GM21423 (cell line): ENCODE measurements at regions not wholly inside any gene's neighbourhood (a gene's known extent, or its start where the extent isn't known, plus 50 kb on each side); places are given as distances from the start of the nearest gene placed in this dataset.

Experiments
- ATAC-seq: cut with Tn5 transposase; IDR thresholded peaks from one replicate; pipeline ENCODE4 v1.9.1; 2021; ENCODE audit warnings: mild to moderate bottlenecking, moderate library complexity; ENCODE audit not compliant: unreplicated experiment

DNA sequence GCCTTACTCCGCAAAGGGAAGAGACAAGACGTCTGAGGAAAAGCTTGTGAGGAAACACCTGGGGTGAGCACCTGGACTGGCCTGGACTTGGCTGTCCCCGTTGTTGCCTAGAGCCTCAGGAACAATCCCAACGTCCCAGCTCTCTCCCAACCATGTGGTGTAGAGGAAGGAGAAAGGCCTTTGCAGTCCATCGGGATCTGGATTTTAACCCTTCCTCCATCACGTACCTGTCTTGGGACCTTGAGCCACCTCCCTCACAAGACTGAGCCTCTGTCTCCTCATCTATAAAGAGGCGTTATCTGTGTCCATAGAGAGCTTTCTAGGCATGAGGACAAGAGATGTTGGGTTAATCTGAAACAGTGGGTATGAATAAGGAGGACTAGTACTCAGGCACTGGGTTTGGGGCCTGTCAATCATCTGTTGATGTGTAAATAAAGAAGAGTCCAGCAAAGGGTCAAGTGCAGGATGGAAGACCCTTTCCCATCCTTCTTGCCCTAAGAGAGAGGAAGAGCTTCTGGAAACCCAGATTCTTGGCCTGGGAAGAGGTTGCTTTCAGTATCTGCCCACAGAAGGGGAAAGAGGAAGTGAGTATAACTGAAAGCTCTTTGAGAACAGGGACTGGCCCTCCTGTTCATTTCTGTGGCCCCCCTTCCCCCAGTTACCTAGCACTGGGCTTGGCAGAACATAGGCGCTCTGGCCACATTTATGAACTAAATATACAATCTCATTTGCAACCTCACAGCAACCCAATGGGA is 137.1 kb downstream of the PJA1 start:
- ATAC-seq = peak; percentile 96

DNA sequence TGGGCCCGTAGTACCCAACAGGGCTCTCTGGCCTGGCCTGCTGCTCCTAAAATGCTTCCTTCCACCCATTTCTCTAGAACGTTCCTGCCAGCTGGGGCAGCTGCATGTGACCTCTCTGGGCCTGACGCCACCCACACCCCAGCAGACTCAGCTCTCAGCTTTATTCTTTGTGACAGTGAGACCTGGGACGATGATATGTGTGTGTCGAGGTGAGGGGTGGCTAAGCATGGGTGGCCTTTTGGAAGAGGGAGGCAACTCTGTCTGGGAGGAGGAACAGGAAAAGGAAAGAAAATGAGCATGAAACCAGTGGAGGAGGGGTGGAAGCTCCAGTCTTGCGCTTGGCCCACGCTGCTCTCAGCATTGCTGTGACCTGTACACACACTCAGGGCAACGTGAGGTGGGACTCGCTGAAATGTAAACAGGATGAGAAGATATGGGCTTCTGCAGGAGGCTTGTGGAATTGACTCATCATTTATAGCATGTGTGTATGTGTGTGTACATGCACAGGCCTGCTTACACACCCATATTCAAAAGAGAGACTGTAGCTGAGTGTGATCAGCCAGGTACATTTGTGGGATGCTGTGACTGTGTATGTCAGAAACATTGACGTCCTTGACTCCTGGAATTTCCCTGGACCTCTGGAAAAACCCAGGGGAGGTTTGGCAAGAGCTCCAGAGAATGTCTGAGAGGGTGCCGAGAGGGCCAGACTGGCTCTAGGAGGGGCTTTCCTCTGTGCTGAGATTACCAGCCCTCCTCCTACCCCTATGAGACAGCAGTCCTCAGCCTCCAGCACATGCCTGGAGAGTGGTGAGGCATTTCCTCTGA is 137.9 kb downstream of the PJA1 start:
- no peak for ATAC-seq

DNA sequence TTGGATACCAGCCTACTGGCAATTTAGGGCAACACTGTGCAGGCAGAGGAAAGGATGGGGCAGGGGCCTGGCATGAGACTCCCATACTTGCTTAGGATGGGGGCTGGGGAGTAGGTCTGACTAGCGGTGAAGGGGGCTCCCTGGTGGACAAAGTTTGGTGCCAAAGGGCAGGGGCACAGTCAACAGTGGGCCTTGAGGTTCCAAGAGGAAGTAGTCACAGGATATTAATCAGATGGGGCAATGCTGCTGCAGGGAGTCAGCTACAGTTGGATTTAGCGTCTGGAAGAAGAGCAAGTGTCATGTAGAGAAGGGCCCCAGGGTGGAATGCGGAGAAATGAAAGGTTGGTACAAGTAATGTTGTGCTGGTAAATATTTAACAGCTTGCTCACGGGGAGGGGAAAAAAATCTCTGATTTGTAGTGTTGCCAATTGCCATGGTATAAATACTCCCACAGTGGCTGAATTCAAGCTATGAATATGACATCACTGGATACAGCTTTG is 139.4 kb downstream of the PJA1 start:
- no peak for ATAC-seq

- no peak for ATAC-seq
These were observed 140.3 kb downstream of the PJA1 start for GRCh38 chrX:69024931-69025330.

DNA sequence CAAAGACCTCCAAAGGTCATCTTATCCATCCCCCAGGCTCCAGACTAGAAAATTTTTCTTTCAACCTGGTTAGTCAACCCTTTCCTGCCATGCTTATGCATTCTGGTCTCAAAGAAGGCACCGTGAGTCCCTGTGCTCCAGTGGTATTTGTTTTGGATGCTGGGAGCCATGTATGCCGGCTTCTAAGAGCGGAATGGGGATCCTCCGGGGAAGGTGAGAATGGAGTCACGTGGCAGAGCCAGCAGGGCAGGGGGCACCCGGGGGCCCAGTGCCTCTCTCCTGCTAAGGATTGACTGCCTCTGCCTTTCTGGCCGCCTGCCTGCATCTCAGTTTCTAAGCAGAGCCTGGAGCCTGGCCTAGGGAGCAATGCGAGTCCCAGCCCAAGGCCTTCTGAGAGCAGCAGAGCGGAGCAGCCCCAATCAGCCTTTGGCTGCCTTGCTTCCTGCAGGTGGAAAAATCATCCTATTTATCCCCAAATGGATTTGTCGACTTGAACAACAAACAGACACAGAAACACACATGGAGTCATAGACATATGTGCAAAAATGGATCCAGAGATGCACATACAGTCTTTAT is 141.0 kb downstream of the PJA1 start:
- ATAC-seq = no peak

DNA sequence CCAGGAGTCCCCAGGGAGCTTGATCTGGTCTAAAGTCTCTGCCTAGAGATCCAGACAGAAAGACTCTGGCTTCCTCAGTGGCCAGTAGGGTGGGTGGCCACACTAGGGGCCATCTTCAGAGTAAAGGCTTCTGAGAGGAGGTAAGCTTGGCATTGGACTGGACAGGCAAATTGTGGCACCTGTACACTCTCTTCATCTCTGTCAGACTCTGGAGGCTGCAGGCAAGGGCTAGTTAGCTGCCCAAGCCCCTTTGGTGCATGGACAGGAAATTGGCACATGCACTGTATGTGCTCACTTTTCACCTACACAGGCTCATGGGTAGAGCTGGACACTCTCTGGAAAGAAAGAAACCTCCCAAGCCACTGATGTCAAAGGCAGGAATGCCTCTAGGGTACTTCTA is 142.8 kb downstream of the PJA1 start:
- ATAC-seq = no peak

GRCh38 chrX:69021141-69021960 is 143.9 kb downstream of the PJA1 start:
- no peak for ATAC-seq

- no peak for ATAC-seq
These were observed 144.9 kb downstream of the PJA1 start for GRCh38 chrX:69020316-69020715.

DNA sequence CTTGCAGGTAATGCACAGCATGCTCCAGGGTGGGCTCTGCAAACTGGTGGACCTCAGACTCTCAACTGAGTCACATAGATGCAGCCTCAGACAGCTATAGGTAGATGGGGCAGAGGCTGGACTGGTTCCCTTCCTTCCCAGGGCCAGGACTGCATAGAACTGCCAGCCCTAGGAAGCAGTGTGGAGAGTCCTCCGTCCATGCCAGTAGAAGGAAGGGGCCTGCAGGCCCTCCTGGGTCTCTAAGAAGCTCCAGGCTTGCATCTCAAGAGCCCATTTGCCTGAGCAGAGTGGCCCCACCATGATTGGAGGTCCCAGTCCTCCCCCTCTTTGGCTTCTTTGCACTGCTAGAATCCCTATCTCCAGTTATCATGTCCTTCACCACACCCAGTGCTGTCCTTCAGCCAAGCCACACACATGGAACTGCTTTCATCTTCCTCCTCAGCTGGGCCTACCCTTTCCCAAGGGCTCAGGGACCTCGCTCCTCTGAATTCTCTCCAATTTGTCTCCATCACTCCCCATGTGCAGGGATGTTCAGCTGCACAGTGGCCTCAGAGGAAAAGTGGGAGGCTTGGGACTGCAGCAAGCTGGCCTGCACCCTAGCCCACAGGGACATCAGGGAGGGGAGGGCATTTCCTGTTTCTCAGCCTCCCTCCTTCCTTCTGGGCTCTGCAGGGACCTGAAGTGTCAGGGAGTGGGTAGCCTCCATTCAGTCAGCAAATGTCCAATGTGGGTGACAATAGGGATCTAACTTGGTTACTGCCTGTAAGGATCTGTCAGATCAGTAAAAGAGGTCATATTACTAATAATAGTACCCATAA is 146.0 kb downstream of the PJA1 start:
- no peak for ATAC-seq

GRCh38 chrX:69018416-69019072 is 146.7 kb downstream of the PJA1 start:
- no peak for ATAC-seq

DNA sequence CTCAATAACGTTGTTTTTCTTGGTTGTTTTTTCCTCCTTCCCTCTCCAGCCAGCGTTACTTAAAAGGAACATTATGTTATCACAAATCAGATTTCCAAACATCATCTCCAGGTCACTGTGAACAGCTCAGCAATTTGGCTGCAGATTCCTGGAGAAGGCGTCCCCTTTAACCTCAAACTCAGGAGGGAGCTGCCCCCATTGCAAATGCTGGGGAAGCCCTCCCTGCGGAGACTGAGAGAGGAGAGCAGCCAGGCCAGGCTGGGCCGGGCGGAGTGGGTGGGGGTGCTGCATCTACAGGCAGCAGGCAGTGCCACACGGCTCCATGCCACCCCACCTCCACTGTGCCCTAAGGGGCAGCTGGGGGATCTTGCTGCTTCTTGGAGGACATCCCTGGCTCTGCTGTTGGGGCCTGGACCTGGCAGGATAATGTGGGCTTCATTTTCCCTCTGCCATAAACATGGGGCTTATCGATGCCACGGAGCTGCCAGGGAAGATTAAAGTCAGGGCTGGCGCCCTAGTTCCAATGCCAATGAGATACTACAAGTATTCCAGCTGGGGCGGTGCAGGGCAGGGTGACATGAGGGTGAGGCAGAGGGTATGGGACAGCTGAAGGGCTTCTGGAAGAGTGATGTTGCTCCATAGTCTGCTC is 148.8 kb downstream of the PJA1 start:
- ATAC-seq = no peak

GRCh38 chrX:69015564-69016292 is 149.5 kb downstream of the PJA1 start:
- ATAC-seq = no peak

- no peak for ATAC-seq
These were observed 150.1 kb downstream of the PJA1 start for GRCh38 chrX:69015156-69015555.

- ATAC-seq = no peak
These were observed 151.1 kb downstream of the PJA1 start for GRCh38 chrX:69014200-69014599.

DNA sequence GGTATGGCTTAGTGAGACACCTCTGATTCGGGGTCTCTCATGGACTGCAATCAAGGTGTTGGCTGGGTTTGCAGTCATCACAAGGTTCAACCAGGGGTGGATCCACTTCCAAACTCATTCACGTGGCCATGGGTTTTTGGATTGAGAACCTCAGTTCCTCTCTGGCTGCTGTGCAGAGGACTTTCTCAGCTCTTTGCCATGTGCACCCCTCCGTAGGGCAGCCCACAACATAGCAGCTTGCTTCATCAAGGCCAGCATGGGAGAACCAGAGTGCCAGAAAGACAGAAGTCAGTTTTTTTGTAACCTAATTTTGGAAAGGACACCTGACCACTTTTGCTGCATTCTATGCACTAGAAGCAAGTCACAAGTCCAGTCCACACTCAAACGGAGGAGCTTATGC is 154.9 kb downstream of the PJA1 start:
- ATAC-seq = no peak

DNA sequence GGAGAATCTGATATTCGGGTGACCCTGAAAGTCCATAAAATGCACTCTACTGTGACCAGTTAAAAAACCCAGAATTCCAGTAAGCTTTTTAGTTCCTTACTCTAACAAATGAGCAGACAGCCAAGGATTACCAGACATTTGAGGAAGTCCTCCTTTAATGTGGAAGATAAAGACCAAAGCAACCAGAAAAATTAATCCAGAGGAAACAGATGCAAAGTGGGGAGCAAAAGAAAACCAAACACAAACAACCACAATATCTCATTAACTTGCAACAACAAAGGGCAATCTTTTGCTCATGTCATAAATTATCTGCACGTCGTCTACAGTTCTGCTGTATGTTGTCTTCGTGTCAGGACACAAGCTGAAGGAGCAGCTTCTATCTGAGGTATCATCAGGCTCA is 164.4 kb downstream of the PJA1 start:
- ATAC-seq = no peak

GRCh38 chrX:68999931-69000330 is 165.3 kb downstream of the PJA1 start:
- ATAC-seq = no peak

DNA sequence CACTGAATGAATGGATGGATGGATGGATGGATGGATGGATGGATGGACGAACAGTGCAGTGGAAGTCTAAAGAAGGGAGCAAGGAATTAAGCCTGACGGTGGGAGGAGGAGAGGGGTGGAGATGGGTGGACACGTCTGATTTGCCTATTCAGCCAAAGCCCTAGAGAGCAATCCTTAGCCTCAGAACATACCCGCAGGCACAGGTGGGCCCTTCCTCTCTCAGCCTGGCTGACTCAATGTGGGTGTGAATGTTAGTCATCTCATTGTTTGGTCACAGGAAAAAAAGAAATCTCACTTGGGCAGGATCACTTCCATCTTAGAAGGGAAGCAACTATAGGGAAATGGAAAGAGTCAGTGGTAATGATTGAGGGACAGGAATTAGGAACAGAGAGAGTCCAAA is 165.9 kb downstream of the PJA1 start:
- no peak for ATAC-seq
